Gastrocnemius medialis (tissue), 4 donors: ENCODE measurements at regions not wholly inside any gene's neighbourhood (a gene's known extent, or its start where the extent isn't known, plus 50 kb on each side); places are given as distances from the start of the nearest gene placed in this dataset.

ENCODE experiments used
- POLR2A ChIP-seq, 2 donors: fragments of 450-650 bp; IDR thresholded peaks; one replicate each; pipeline ENCODE4 v1.6.1; 2017; ENCODE audit warnings: antibody characterized with exemption in 2 of 2, mild to moderate bottlenecking in 2 of 2, moderate library complexity in 2 of 2
- TF ChIP-seq, protein P1 (sequence below), 5 experiments: fragments of 450-650 bp in 3 of 5; fragments of 200-600 bp in 2 of 5; sonication (generic) in 2 of 5; IDR thresholded peaks in 4 of 5; conservative IDR thresholded peaks in 1 of 5; 1 replicate in 4 of 5; 2 replicates in 1 of 5; pipeline ENCODE4 v1.5.1; 2016 to 2019; ENCODE audit warnings: antibody characterized with exemption in 5 of 5, mild to moderate bottlenecking in 3 of 5, moderate library complexity in 3 of 5

DNA sequence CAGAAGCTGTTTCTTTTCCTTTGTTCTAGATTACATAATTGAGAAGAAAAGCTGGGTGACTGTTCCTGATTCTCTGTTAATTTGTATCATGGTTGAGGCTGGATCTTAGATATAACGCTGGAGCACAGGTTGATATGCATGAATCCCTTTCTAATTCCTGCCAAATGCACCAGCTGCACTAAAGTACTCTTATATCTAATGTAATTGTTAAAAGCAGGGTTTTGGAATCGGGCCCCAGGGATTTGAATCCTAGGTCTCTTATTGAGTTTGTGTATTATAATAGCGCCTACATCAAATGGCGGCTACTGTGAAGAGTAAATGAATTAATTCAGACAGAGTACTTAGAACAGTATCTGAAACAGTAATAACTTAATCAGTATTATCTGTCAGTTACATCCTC is 80.4 kb downstream of the MC4R start:
- TF ChIP-seq, protein P1, sequence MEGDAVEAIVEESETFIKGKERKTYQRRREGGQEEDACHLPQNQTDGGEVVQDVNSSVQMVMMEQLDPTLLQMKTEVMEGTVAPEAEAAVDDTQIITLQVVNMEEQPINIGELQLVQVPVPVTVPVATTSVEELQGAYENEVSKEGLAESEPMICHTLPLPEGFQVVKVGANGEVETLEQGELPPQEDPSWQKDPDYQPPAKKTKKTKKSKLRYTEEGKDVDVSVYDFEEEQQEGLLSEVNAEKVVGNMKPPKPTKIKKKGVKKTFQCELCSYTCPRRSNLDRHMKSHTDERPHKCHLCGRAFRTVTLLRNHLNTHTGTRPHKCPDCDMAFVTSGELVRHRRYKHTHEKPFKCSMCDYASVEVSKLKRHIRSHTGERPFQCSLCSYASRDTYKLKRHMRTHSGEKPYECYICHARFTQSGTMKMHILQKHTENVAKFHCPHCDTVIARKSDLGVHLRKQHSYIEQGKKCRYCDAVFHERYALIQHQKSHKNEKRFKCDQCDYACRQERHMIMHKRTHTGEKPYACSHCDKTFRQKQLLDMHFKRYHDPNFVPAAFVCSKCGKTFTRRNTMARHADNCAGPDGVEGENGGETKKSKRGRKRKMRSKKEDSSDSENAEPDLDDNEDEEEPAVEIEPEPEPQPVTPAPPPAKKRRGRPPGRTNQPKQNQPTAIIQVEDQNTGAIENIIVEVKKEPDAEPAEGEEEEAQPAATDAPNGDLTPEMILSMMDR (IDR thresholded peaks at IDR 0.05 in 4 of 5, conservative IDR thresholded peaks at IDR 0.05 in 1 of 5), result no peak
- no peak for TF ChIP-seq POLR2A (IDR thresholded peaks at IDR 0.05)
